Activated CD8-positive, alpha-beta memory T cell treated with anti-CD3 and anti-CD28 coated beads, Interleukin-2, amount 50 U/mL, for 4 hours (primary cell): ENCODE measurements at regions not wholly inside any gene's neighbourhood (a gene's known extent, or its start where the extent isn't known, plus 50 kb on each side); places are given as distances from the start of the nearest gene placed in this dataset.
"Not testable (repeated sequence)": the region's sequence is repeated elsewhere in the genome, so short reads cannot be mapped to it uniquely, and the experiment has no call there.

Source experiments
- DNase-seq: peaks from one replicate; pipeline ENCODE4 v3.0.0-alpha.2; 2020

GRCh38 chr6:6875818-6876470 lies 231.8 kb upstream of the RREB1 start:
- DNase-seq = no peak

- DNase-seq = not testable (repeated sequence)
Measured at GRCh38 chr6:6877792-6878191, 230.0 kb upstream of the RREB1 start.

- no peak for DNase-seq
Measured at GRCh38 chr6:6878887-6879585, 228.7 kb upstream of the RREB1 start.

- DNase-seq = not testable (repeated sequence)
Measured at GRCh38 chr6:6879586-6879974, 228.2 kb upstream of the RREB1 start.

- no peak for DNase-seq
Measured at GRCh38 chr6:6880745-6881437, 226.9 kb upstream of the RREB1 start.

- no peak for DNase-seq
Measured at GRCh38 chr6:6881438-6882225, 226.1 kb upstream of the RREB1 start.

- DNase-seq = no peak
Measured at GRCh38 chr6:6882592-6882991, 225.2 kb upstream of the RREB1 start.

GRCh38 chr6:6883011-6883410 lies 224.8 kb upstream of the RREB1 start:
- no peak for DNase-seq

GRCh38 chr6:6884193-6884627 lies 223.6 kb upstream of the RREB1 start:
- no peak for DNase-seq

GRCh38 chr6:6884916-6885315 lies 222.8 kb upstream of the RREB1 start:
- no peak for DNase-seq

- peak; percentile 17 for DNase-seq
Measured at GRCh38 chr6:6885521-6886170, 222.1 kb upstream of the RREB1 start.

GRCh38 chr6:6886171-6886885 lies 221.4 kb upstream of the RREB1 start:
- DNase-seq = no peak

- no peak for DNase-seq
Measured at GRCh38 chr6:6886886-6887285, 220.9 kb upstream of the RREB1 start.

GRCh38 chr6:6889601-6890000 lies 218.2 kb upstream of the RREB1 start:
- DNase-seq = no peak

- no peak for DNase-seq
Measured at GRCh38 chr6:6890400-6890858, 217.3 kb upstream of the RREB1 start.

GRCh38 chr6:6891125-6891721 lies 216.5 kb upstream of the RREB1 start:
- DNase-seq = no peak

GRCh38 chr6:6891949-6892461 lies 215.8 kb upstream of the RREB1 start:
- no peak for DNase-seq

- no peak for DNase-seq
Measured at GRCh38 chr6:6892744-6893583, 214.8 kb upstream of the RREB1 start.

GRCh38 chr6:6893701-6894100 lies 214.1 kb upstream of the RREB1 start:
- no peak for DNase-seq

- no peak for DNase-seq
Measured at GRCh38 chr6:6895929-6896328, 211.8 kb upstream of the RREB1 start.
